HEK293 (cell line): ENCODE measurements at regions not wholly inside any gene's neighbourhood (a gene's known extent, or its start where the extent isn't known, plus 50 kb on each side); places are given as distances from the start of the nearest gene placed in this dataset.

Experiments used
- ATF2 ChIP-seq: fragments of 450-650 bp; formaldehyde crosslinking; IDR thresholded peaks from 2 replicates; pipeline ENCODE4 v1.5.1; 2016; ENCODE audit warnings: missing biosample characterization, missing genetic modification characterization, low read depth
- ELK4 ChIP-seq: IDR thresholded peaks from 2 replicates; pipeline ENCODE4 v1.6.1; 2011; ENCODE audit warnings: mild to moderate bottlenecking, low read depth, low read length, borderline replicate concordance
- FEZF1 ChIP-seq: fragments of 450-650 bp; formaldehyde crosslinking; IDR thresholded peaks from 2 replicates; pipeline ENCODE4 v1.5.1; 2016; ENCODE audit warnings: missing biosample characterization, missing genetic modification characterization
- GLI2 ChIP-seq: fragments of 450-650 bp; formaldehyde crosslinking; IDR thresholded peaks from 2 replicates; pipeline ENCODE4; 2017; ENCODE audit warnings: missing biosample characterization, missing genetic modification characterization, low read depth, borderline replicate concordance
- KLF7 ChIP-seq: fragments of 450-650 bp; formaldehyde crosslinking; IDR thresholded peaks from 2 replicates; pipeline ENCODE4 v1.5.1; 2016; ENCODE audit warnings: missing biosample characterization, missing genetic modification characterization, borderline replicate concordance
- KLF8 ChIP-seq: fragments of 450-650 bp; formaldehyde crosslinking; IDR thresholded peaks from 2 replicates; pipeline ENCODE4 v1.5.1; 2016; ENCODE audit warnings: missing biosample characterization, missing genetic modification characterization
- MYNN ChIP-seq: fragments of 450-650 bp; formaldehyde crosslinking; IDR thresholded peaks from 2 replicates; pipeline ENCODE4 v1.5.1; 2016; ENCODE audit warnings: missing biosample characterization, missing genetic modification characterization, borderline replicate concordance
- OSR2 ChIP-seq: fragments of 450-650 bp; formaldehyde crosslinking; IDR thresholded peaks from 2 replicates; pipeline ENCODE4 v1.5.1; 2016; ENCODE audit warnings: missing biosample characterization, missing genetic modification characterization
- WT1 ChIP-seq: fragments of 450-650 bp; formaldehyde crosslinking; IDR thresholded peaks from 2 replicates; pipeline ENCODE4 v1.5.1; 2016; ENCODE audit warnings: missing biosample characterization, missing genetic modification characterization
- YY1 ChIP-seq: fragments of 450-650 bp; formaldehyde crosslinking; IDR thresholded peaks from 2 replicates; pipeline ENCODE4 v1.5.1; 2018; ENCODE audit warnings: missing biosample characterization, missing genetic modification characterization
- ZBTB17 ChIP-seq: fragments of 450-650 bp; formaldehyde crosslinking; IDR thresholded peaks from 2 replicates; pipeline ENCODE4 v1.5.1; 2016; ENCODE audit warnings: missing biosample characterization, missing genetic modification characterization
- ZNF121 ChIP-seq: fragments of 450-650 bp; formaldehyde crosslinking; IDR thresholded peaks from 2 replicates; pipeline ENCODE4 v1.5.1; 2016; ENCODE audit warnings: missing biosample characterization, missing genetic modification characterization
- ZNF140 ChIP-seq: fragments of 450-650 bp; formaldehyde crosslinking; IDR thresholded peaks from 2 replicates; pipeline ENCODE4 v1.5.1; 2016; ENCODE audit warnings: missing biosample characterization, missing genetic modification characterization
- ZNF274 ChIP-seq, 2 experiments: fragments of 200-500 bp in 1 of 2; fragments of 450-650 bp in 1 of 2; sonication (Bioruptor generic) in 1 of 2; formaldehyde crosslinking in 1 of 2; IDR thresholded peaks; 2 replicates each; pipeline versions ENCODE4 v1.5.1 to v1.6.1; 2014 to 2016; ENCODE audit warnings: borderline replicate concordance in 1 of 2, inconsistent platforms in 1 of 2, low read length in 1 of 2, missing biosample characterization in 1 of 2, missing genetic modification characterization in 1 of 2
- ZNF292 ChIP-seq: fragments of 450-650 bp; formaldehyde crosslinking; IDR thresholded peaks from 2 replicates; pipeline ENCODE4 v1.5.1; 2016; ENCODE audit warnings: low read depth, missing biosample characterization, missing genetic modification characterization, borderline replicate concordance
- ZNF366 ChIP-seq: fragments of 450-650 bp; formaldehyde crosslinking; conservative IDR thresholded peaks from 2 replicates; pipeline ENCODE4 v1.5.1; 2016; ENCODE audit warnings: missing biosample characterization, missing genetic modification characterization
- ZNF423 ChIP-seq: fragments of 450-650 bp; formaldehyde crosslinking; IDR thresholded peaks from 2 replicates; pipeline ENCODE4 v1.5.1; 2016; ENCODE audit warnings: missing biosample characterization, missing genetic modification characterization
- ZNF48 ChIP-seq: fragments of 450-650 bp; formaldehyde crosslinking; IDR thresholded peaks from 2 replicates; pipeline ENCODE4 v1.5.1; 2016; ENCODE audit warnings: missing biosample characterization, missing genetic modification characterization
- ZNF510 ChIP-seq: fragments of 450-650 bp; formaldehyde crosslinking; IDR thresholded peaks from 2 replicates; pipeline ENCODE4 v1.5.1; 2018; ENCODE audit warnings: mild to moderate bottlenecking, missing genetic modification characterization, missing biosample characterization; ENCODE audit not compliant: insufficient replicate concordance
- ZNF549 ChIP-seq: fragments of 450-650 bp; IDR thresholded peaks from 2 replicates; pipeline ENCODE4 v1.5.1; 2018; ENCODE audit warnings: missing biosample characterization, missing genetic modification characterization, mild to moderate bottlenecking, inconsistent platforms, moderate library complexity
- ZNF623 ChIP-seq: fragments of 450-650 bp; formaldehyde crosslinking; IDR thresholded peaks from 2 replicates; pipeline ENCODE4 v1.5.1; 2016; ENCODE audit warnings: missing biosample characterization, missing genetic modification characterization
- ZNF639 ChIP-seq: fragments of 450-650 bp; formaldehyde crosslinking; IDR thresholded peaks from 2 replicates; pipeline ENCODE4 v1.5.1; 2016; ENCODE audit warnings: missing biosample characterization, missing genetic modification characterization
- ZNF654 ChIP-seq: fragments of 450-650 bp; formaldehyde crosslinking; IDR thresholded peaks from 2 replicates; pipeline ENCODE4 v1.5.1; 2016; ENCODE audit warnings: low read depth, missing biosample characterization, missing genetic modification characterization
- ZNF658 ChIP-seq: fragments of 450-650 bp; formaldehyde crosslinking; IDR thresholded peaks from 2 replicates; pipeline ENCODE4; 2016; ENCODE audit warnings: missing biosample characterization, missing genetic modification characterization
- ZNF664 ChIP-seq: fragments of 450-650 bp; formaldehyde crosslinking; IDR thresholded peaks from 2 replicates; pipeline ENCODE4 v1.5.1; 2016; ENCODE audit warnings: missing biosample characterization, missing genetic modification characterization
- ZNF704 ChIP-seq: fragments of 450-650 bp; formaldehyde crosslinking; IDR thresholded peaks from 2 replicates; pipeline ENCODE4 v1.5.1; 2016; ENCODE audit warnings: missing biosample characterization, missing genetic modification characterization
- ZNF747 ChIP-seq: fragments of 450-650 bp; formaldehyde crosslinking; IDR thresholded peaks from 2 replicates; pipeline ENCODE4 v1.5.1; 2016; ENCODE audit warnings: missing biosample characterization, missing genetic modification characterization
- ZNF830 ChIP-seq: fragments of 450-650 bp; IDR thresholded peaks from 2 replicates; pipeline ENCODE4 v1.5.0; 2018; ENCODE audit warnings: missing biosample characterization, missing genetic modification characterization, low read depth, mild to moderate bottlenecking, moderate library complexity
- TF ChIP-seq, protein P1 (sequence below): sonication (generic); formaldehyde crosslinking; IDR thresholded peaks from 2 replicates; pipeline ENCODE4 v1.8.1; 2022; ENCODE audit warnings: mild to moderate bottlenecking, moderate library complexity, missing genetic modification reagents
- TF ChIP-seq, protein P2 (sequence below): fragments of 450-650 bp; formaldehyde crosslinking; IDR thresholded peaks from 2 replicates; pipeline ENCODE4 v1.5.1; 2016; ENCODE audit warnings: missing biosample characterization, missing genetic modification characterization
- TF ChIP-seq, protein P3 (sequence below): fragments of 450-650 bp; formaldehyde crosslinking; IDR thresholded peaks from 2 replicates; pipeline ENCODE4 v1.5.1; 2016; ENCODE audit warnings: missing biosample characterization, missing genetic modification characterization

- TF ChIP-seq, protein P1, sequence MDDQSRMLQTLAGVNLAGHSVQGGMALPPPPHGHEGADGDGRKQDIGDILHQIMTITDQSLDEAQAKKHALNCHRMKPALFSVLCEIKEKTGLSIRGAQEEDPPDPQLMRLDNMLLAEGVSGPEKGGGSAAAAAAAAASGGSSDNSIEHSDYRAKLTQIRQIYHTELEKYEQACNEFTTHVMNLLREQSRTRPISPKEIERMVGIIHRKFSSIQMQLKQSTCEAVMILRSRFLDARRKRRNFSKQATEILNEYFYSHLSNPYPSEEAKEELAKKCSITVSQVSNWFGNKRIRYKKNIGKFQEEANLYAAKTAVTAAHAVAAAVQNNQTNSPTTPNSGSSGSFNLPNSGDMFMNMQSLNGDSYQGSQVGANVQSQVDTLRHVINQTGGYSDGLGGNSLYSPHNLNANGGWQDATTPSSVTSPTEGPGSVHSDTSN (CRISPR knock-in tag) = no peak
- no peak for TF ChIP-seq ZNF704 (tag by site-specific recombination)
- no peak for TF ChIP-seq ZNF423 (tag by site-specific recombination)
- no peak for TF ChIP-seq WT1 (tag by site-specific recombination)
- no peak for TF ChIP-seq ZNF140
- no peak for TF ChIP-seq ELK4
- peak; percentile 84 for TF ChIP-seq ZNF654 (tag by site-specific recombination)
- TF ChIP-seq OSR2 (tag by site-specific recombination) = peak; percentile 64
- TF ChIP-seq ZNF747 (tag by site-specific recombination) = no peak
- TF ChIP-seq ZBTB17 (tag by site-specific recombination) = peak; percentile 28; the same call in 1 of the 2 replicates
- no peak for TF ChIP-seq GLI2 (tag by site-specific recombination)
- TF ChIP-seq ZNF366 (tag by site-specific recombination) = no peak
- no peak for TF ChIP-seq MYNN (tag by site-specific recombination)
- TF ChIP-seq YY1 (tag by site-specific recombination) = no peak
- TF ChIP-seq ZNF510 (tag by site-specific recombination) = no peak
- TF ChIP-seq ZNF292 (tag by site-specific recombination) = no peak
- TF ChIP-seq ZNF121 = no peak
- no peak for TF ChIP-seq ZNF830
- TF ChIP-seq FEZF1 (tag by site-specific recombination) = peak; percentile 62; the same call in 1 of the 2 replicates
- TF ChIP-seq ZNF623 (tag by site-specific recombination) = no peak
- TF ChIP-seq ZNF48 (tag by site-specific recombination) = no peak
- no peak for TF ChIP-seq ZNF639
- TF ChIP-seq KLF7 (tag by site-specific recombination) = no peak
- TF ChIP-seq, protein P2, sequence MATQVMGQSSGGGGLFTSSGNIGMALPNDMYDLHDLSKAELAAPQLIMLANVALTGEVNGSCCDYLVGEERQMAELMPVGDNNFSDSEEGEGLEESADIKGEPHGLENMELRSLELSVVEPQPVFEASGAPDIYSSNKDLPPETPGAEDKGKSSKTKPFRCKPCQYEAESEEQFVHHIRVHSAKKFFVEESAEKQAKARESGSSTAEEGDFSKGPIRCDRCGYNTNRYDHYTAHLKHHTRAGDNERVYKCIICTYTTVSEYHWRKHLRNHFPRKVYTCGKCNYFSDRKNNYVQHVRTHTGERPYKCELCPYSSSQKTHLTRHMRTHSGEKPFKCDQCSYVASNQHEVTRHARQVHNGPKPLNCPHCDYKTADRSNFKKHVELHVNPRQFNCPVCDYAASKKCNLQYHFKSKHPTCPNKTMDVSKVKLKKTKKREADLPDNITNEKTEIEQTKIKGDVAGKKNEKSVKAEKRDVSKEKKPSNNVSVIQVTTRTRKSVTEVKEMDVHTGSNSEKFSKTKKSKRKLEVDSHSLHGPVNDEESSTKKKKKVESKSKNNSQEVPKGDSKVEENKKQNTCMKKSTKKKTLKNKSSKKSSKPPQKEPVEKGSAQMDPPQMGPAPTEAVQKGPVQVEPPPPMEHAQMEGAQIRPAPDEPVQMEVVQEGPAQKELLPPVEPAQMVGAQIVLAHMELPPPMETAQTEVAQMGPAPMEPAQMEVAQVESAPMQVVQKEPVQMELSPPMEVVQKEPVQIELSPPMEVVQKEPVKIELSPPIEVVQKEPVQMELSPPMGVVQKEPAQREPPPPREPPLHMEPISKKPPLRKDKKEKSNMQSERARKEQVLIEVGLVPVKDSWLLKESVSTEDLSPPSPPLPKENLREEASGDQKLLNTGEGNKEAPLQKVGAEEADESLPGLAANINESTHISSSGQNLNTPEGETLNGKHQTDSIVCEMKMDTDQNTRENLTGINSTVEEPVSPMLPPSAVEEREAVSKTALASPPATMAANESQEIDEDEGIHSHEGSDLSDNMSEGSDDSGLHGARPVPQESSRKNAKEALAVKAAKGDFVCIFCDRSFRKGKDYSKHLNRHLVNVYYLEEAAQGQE = no peak
- no peak for TF ChIP-seq ZNF664 (tag by site-specific recombination)
- TF ChIP-seq KLF8 (tag by site-specific recombination) = no peak
- TF ChIP-seq ZNF658 = no peak
- TF ChIP-seq ATF2 (tag by site-specific recombination) = no peak; the same call in 1 of the 2 replicates
- TF ChIP-seq ZNF549 = no peak
- TF ChIP-seq, protein P3, sequence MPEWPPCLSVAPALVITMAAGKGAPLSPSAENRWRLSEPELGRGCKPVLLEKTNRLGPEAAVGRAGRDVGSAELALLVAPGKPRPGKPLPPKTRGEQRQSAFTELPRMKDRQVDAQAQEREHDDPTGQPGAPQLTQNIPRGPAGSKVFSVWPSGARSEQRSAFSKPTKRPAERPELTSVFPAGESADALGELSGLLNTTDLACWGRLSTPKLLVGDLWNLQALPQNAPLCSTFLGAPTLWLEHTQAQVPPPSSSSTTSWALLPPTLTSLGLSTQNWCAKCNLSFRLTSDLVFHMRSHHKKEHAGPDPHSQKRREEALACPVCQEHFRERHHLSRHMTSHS (tag by site-specific recombination) = no peak
- no peak for TF ChIP-seq ZNF274 (IDR thresholded peaks at IDR 0.05; ENCODE audit: low read length)
- TF ChIP-seq ZNF274 (tag by site-specific recombination; IDR thresholded peaks at IDR 0.05; ENCODE audit: borderline replicate concordance) = no peak
These were observed 153.5 kb downstream of the PRELID2 start (continued) for GRCh38 chr5:145681686-145682085.
